A549 (cell line): ENCODE measurements at regions not wholly inside any gene's neighbourhood (a gene's known extent, or its start where the extent isn't known, plus 50 kb on each side); places are given as distances from the start of the nearest gene placed in this dataset.

Experiments used
- ATAC-seq, 2 experiments: fragments of 200-7000 bp in 1 of 2; fragments of >200 bp in 1 of 2; cut with Nextera tagmentation in 1 of 2; cut with Tn5 transposase in 1 of 2; 3 replicates each; pipeline versions ENCODE4 v1.8.0 to v1.9.1; 2018 to 2020; ENCODE audit warnings: mild to moderate bottlenecking in 1 of 2, moderate library complexity in 1 of 2
- CTCF ChIA-PET: fragments of 300-600 bp; sonication (Branson Sonifier 250); formaldehyde crosslinking; extraction: SDS; loops from one replicate; lab custom pipeline; 2021; ENCODE audit warnings: antibody characterized with exemption, inconsistent platforms; lab: Yijun Ruan, JAX
- POLR2A ChIA-PET: fragments of 350-600 bp; formaldehyde crosslinking; extraction: SDS; loops from one replicate; lab custom pipeline; 2021; ENCODE audit warnings: antibody characterized with exemption, inconsistent platforms; lab: Yijun Ruan, JAX
- DNase-seq, 2 experiments: peaks; one replicate each; pipeline versions ENCODE4 v3.0.0 to v3.0.0-alpha.2; 2011 to 2016; ENCODE audit warnings: low read depth in 1 of 2, low spot score in 1 of 2
- FAIRE-seq: peaks from 2 replicates; lab custom pipeline; 2011; peaks lifted over from hg19 to GRCh38; lab: Jason Lieb, UNC
- H3K27ac ChIP-seq, 2 experiments: fragments of >200 bp; sonication (Bioruptor Twin); formaldehyde crosslinking; 3 replicates each; pipeline ENCODE4 v1.5.1; 2016 to 2017
- H3K4me1 ChIP-seq: fragments of >200 bp; sonication (Bioruptor Twin); formaldehyde crosslinking; 3 replicates; pipeline ENCODE4 v1.6.1; 2016
- H3K4me2 ChIP-seq: fragments of >200 bp; sonication (Bioruptor Twin); formaldehyde crosslinking; 3 replicates; pipeline ENCODE4 v1.6.1; 2016
- H3K4me3 ChIP-seq: fragments of >200 bp; sonication (Bioruptor Twin); formaldehyde crosslinking; 3 replicates; pipeline ENCODE4 v1.5.1; 2016
- H3K9me3 ChIP-seq: fragments of >200 bp; sonication (Bioruptor Twin); formaldehyde crosslinking; 3 replicates; pipeline ENCODE4 v1.6.1; 2016
- BHLHE40 ChIP-seq: IDR thresholded peaks from 2 replicates; pipeline ENCODE4 v1.6.1; 2012; ENCODE audit warnings: low read depth, low read length, inconsistent platforms
- CEBPB ChIP-seq, 2 experiments: fragments of >200 bp in 1 of 2; sonication (Bioruptor Twin) in 1 of 2; formaldehyde crosslinking in 1 of 2; IDR thresholded peaks; 2 replicates each; pipeline ENCODE4 v1.6.1; 2012 to 2016
- CHD2 ChIP-seq: fragments of 150-350 bp; IDR thresholded peaks from 2 replicates; pipeline ENCODE4 v1.6.1; 2014; ENCODE audit warnings: low read length; ENCODE audit not compliant: partially characterized antibody
- CHD4 ChIP-seq: fragments of 200-600 bp; sonication (generic); IDR thresholded peaks from 2 replicates; pipeline ENCODE4 v1.6.1; 2016; ENCODE audit warnings: antibody characterized with exemption, mild to moderate bottlenecking, borderline replicate concordance
- EP300 ChIP-seq, 2 experiments: fragments of >200 bp; sonication (Bioruptor Twin); formaldehyde crosslinking; IDR thresholded peaks; 2 replicates in 1 of 2; 3 replicates in 1 of 2; pipeline ENCODE4 v1.6.1; 2016 to 2017
- FOSB ChIP-seq: fragments of 250-450 bp; sonication (Bioruptor Pico); IDR thresholded peaks from 2 replicates; pipeline ENCODE4 v1.5.0; 2020; ENCODE audit warnings: mild to moderate bottlenecking, moderate library complexity
- FOSL2 ChIP-seq, 2 experiments: fragments of 450-650 bp in 1 of 2; fragments of >200 bp in 1 of 2; sonication (Bioruptor Twin) in 1 of 2; formaldehyde crosslinking; IDR thresholded peaks; 2 replicates each; pipeline versions ENCODE4 v1.5.0 to v1.6.1; 2016 to 2020; ENCODE audit warnings: mild to moderate bottlenecking in 1 of 2, moderate library complexity in 1 of 2
- HEYL ChIP-seq: fragments of 250-450 bp; sonication (Bioruptor Pico); IDR thresholded peaks from 2 replicates; pipeline ENCODE4 v1.8.0; 2021; ENCODE audit warnings: mild to moderate bottlenecking, moderate library complexity
- HOXA7 ChIP-seq: fragments of 250-450 bp; sonication (Bioruptor Pico); IDR thresholded peaks from 2 replicates; pipeline ENCODE4 v1.5.0; 2020; ENCODE audit warnings: mild to moderate bottlenecking, moderate library complexity
- HOXB5 ChIP-seq: fragments of 250-450 bp; sonication (Bioruptor Pico); IDR thresholded peaks from 2 replicates; pipeline ENCODE4 v1.5.0; 2020; ENCODE audit warnings: mild to moderate bottlenecking, moderate library complexity
- MYC ChIP-seq: IDR thresholded peaks from 2 replicates; pipeline ENCODE4 v1.6.1; 2012; ENCODE audit warnings: mild to moderate bottlenecking, inconsistent platforms, low read length, improper control_type of control experiment, borderline replicate concordance
- NFE2L2 ChIP-seq: fragments of 150-350 bp; conservative IDR thresholded peaks from 2 replicates; pipeline ENCODE4 v1.6.1; 2014; ENCODE audit warnings: low read length
- NR3C1 ChIP-seq: fragments of >200 bp; sonication (Bioruptor Twin); formaldehyde crosslinking; IDR thresholded peaks from 3 replicates; pipeline ENCODE4 v1.6.1; 2017
- POLR2A ChIP-seq: IDR thresholded peaks from 2 replicates; pipeline ENCODE4 v1.6.1; 2012; ENCODE audit warnings: mild to moderate bottlenecking, low read length
- RARB ChIP-seq: fragments of 250-450 bp; sonication (Bioruptor Pico); IDR thresholded peaks from 2 replicates; pipeline ENCODE4 v1.8.0; 2021; ENCODE audit warnings: mild to moderate bottlenecking, moderate library complexity
- RNF2 ChIP-seq: fragments of 200-600 bp; sonication (generic); IDR thresholded peaks from 2 replicates; pipeline ENCODE4 v1.6.1; 2016; ENCODE audit warnings: low read depth, mild to moderate bottlenecking, antibody characterized with exemption, moderate library complexity, borderline replicate concordance
- TP53 ChIP-seq: fragments of 250-450 bp; sonication (Bioruptor Pico); IDR thresholded peaks from 2 replicates; pipeline ENCODE4 v1.5.0; 2021; ENCODE audit warnings: mild to moderate bottlenecking, moderate library complexity
- ZNF302 ChIP-seq: fragments of 250-450 bp; sonication (Bioruptor Pico); IDR thresholded peaks from 2 replicates; pipeline ENCODE4 v1.9.0; 2021; ENCODE audit warnings: inconsistent platforms, mild to moderate bottlenecking, moderate library complexity
- WGBS: methylation state at CpG from one replicate; pipeline ENCODE4 v1.1.6; 2017; ENCODE audit errors: missing lambda C conversion rate; 5-methylcytosine and 5-hydroxymethylcytosine counted together
- TF ChIP-seq, protein P1 (sequence below): IDR thresholded peaks from 2 replicates; pipeline ENCODE4 v1.6.1; 2012
- TF ChIP-seq, protein P2 (sequence below): fragments of 200-600 bp; sonication (generic); IDR thresholded peaks from 2 replicates; pipeline ENCODE4 v1.6.1; 2016; ENCODE audit warnings: antibody characterized with exemption, mild to moderate bottlenecking, moderate library complexity
- TF ChIP-seq, protein P3 (sequence below): fragments of 250-450 bp; sonication (Bioruptor Pico); IDR thresholded peaks from 2 replicates; pipeline ENCODE4 v1.5.0; 2021; ENCODE audit warnings: mild to moderate bottlenecking, moderate library complexity, borderline replicate concordance

DNA sequence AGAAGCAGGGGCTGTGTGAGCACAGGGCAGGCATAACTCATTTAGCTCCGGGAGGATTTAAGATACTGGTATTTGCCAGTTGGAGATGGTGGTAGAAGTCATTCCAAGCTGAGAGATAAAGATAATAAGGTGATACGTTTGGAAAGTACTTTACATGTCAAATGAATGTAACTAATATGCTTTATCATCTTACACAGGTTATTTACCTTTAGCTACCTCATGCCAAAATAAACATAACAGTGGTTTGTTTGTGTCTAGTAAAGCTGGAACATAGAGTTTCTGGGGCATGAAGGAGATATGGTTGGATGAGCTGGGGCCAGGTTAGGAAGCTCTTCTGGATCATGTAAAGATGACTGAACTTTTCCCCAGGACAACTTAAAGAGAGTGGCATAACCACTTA is 126.9 kb upstream of the PIK3C3 start:
- TF ChIP-seq, protein P1, sequence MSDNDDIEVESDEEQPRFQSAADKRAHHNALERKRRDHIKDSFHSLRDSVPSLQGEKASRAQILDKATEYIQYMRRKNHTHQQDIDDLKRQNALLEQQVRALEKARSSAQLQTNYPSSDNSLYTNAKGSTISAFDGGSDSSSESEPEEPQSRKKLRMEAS: no peak
- TF ChIP-seq TP53: no peak
- no peak for TF ChIP-seq NR3C1
- TF ChIP-seq BHLHE40: no peak
- no peak for TF ChIP-seq CHD4
- no peak for TF ChIP-seq ZNF302 (CRISPR knock-in tag)
- no peak for TF ChIP-seq FOSL2 (IDR thresholded peaks at IDR 0.05)
- TF ChIP-seq FOSL2 (CRISPR knock-in tag; IDR thresholded peaks at IDR 0.05): no peak
- no peak for TF ChIP-seq RNF2
- TF ChIP-seq HOXA7 (CRISPR knock-in tag): no peak
- FAIRE-seq: no peak
- Histone ChIP-seq H3K27ac (no peak overlapping the region), H3K4me2 (no peak overlapping the region), H3K4me1 (no peaks in the 10 kb centered on the region), H3K9me3 (no peaks in the 10 kb centered on the region), H3K4me3 (no peak overlapping the region)
- WGBS: 0% methylated on average over 2 of the region's 2 CpGs
- no peak for ATAC-seq
- ChIA-PET CTCF (no interaction called here), POLR2A (no interaction called here)
- no peak for DNase-seq

DNA sequence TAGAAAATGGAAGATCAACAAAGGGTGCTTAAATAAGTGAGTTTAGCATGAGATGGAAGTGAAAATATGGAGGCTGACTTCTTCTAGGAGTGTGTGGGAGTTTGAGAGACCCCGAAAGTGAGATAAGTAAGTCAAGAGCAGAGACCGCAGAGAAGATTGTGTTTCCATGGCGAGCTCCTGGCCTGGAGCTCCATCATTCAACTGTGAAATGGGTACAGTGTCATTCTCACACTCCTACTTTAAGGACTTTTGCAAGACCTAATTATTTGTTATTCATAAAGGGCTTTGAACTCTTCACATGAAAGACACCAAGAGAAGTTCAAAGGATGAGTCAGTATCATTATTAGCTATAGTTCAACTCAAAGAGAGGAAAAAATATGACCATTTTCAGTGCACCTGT is 134.2 kb upstream of the PIK3C3 start:
- no peak for DNase-seq
- Histone ChIP-seq H3K27ac (no peak overlapping the region), H3K4me2 (no peak overlapping the region), H3K4me1 (no peaks in the 10 kb centered on the region), H3K9me3 (no peaks in the 10 kb centered on the region)
- FAIRE-seq: no peak
- CTCF ChIA-PET: no interaction called here
- whole genome bisulfite sequencing: 11% methylated on average over 3 of the region's 3 CpGs
- no peak for ATAC-seq
- no peak for TF ChIP-seq FOSB
- TF ChIP-seq, all 56 proteins: peak for 0
- no peak overlapping the region for H3K4me3 ChIP-seq
- POLR2A ChIA-PET: no interaction called here

DNA sequence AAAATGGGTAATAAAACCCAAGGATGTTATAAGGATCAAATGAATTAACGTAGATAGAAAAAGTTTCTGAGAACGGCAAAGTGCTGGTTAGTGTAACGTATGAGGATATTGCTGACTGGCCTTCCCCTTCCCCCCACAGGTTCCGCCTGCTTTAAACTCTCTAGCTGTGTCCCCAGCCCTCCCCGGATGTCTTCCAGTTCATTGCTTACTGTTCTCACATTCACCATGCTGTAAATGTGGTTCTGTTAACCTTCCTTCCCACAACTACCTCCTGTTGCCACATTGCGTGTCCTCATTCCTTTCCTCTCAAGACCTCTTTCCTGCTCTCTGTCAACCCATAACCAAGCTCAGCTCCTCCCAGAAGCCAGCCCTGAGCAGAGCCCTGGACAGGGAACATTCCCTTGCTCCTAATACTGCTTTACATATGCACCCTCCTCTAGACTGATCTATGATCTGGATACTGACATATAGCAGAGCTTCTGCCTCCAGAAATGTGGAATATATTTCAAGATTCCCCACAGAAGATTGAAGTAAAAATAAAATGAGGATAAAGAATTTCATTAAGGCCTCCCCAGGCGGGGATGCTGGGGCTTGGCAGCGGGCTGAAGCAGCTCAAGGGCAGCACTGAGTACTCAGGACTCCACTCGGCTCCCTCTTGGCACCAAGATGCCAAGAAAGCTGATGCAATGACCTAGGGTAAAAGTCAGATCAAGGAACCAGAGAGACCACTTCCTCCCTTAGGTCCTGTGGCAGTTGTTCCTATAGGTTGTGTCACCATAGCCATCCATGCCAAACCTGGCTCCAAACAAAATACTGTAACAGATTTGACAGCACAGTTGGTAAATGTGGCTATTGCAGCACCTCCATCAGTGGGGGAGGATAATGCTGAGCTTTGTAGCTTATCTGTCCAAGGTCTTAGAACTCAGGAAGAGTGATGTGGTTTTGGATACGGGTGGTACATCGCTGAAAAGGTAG is 136.4 kb upstream of the PIK3C3 start:
- POLR2A ChIA-PET: no interaction called here
- FAIRE-seq: no peak
- no peak overlapping the region for H3K4me3 ChIP-seq
- no peak for TF ChIP-seq CEBPB (IDR thresholded peaks at IDR 0.05)
- no peak for TF ChIP-seq POLR2A
- TF ChIP-seq, all 56 proteins: peak for 0
- no peaks in the 10 kb centered on the region for H3K9me3 ChIP-seq
- H3K4me1 ChIP-seq: no peaks in the 10 kb centered on the region
- CTCF ChIA-PET: no interaction called here
- WGBS: 19% methylated on average over 11 of the region's 11 CpGs
- ATAC-seq (no peak), DNase-seq (no peak)
- no peak overlapping the region for H3K4me2 ChIP-seq
- no peak overlapping the region for H3K27ac ChIP-seq

DNA sequence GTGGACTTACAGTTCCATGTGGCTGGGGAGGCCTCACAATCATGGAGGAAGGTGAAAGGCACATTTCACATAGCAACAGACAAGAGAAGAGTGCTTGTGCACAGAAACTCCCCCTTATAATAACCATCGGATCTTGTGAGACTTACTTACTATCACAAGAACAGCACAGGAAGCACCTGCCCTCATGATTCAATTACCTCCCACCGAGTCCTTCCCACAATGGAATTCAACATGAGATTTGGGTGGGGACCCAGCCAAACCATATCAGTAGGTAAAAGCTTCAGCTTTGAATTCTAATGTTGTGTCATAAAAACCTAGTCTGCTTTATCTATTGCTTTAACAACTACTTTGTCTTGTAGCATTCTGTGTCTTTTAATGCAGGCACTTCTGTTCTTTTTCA is 140.4 kb upstream of the PIK3C3 start:
- H3K4me3 ChIP-seq: no peak overlapping the region
- ChIA-PET CTCF (no interaction called here), POLR2A (no interaction called here)
- no peaks in the 10 kb centered on the region for H3K4me1 ChIP-seq
- no peak for FAIRE-seq
- no peak overlapping the region for H3K4me2 ChIP-seq
- H3K27ac ChIP-seq: no peak overlapping the region
- TF ChIP-seq EP300 (IDR thresholded peaks at IDR 0.05) (no peak), POLR2A (no peak)
- DNase-seq: no peak
- no peaks in the 10 kb centered on the region for H3K9me3 ChIP-seq
- 17% methylated on average over 2 of the region's 2 CpGs for WGBS
- ATAC-seq: no peak

DNA sequence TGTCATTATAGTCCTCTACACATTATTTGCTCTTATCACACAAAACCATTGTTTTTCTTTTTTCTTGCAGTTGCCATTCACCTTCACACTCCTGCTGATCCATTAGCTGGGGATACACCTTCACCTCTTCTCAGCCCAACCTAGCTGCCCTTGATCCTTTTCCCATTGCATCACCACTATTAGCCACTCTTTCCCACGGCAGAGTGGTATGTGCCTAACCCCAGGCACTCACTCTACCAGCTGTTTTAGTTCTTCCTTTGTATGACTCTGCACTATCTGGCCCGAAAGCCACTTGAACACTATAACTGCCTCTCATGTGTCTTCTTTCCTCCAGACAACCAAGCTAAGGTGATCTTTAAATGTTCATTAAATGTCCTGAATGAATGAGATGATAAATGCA is 145.4 kb upstream of the PIK3C3 start:
- 3% methylated on average over 2 of the region's 2 CpGs for WGBS
- Histone ChIP-seq H3K4me2 (no peak overlapping the region), H3K27ac (no peak overlapping the region), H3K4me1 (no peaks in the 10 kb centered on the region), H3K4me3 (no peak overlapping the region), H3K9me3 (no peaks in the 10 kb centered on the region)
- ChIA-PET POLR2A (no interaction called here), CTCF (no interaction called here)
- no peak for ATAC-seq
- DNase-seq: no peak
- FAIRE-seq: no peak
- TF ChIP-seq EP300 (IDR thresholded peaks at IDR 0.05): no peak
- TF ChIP-seq HOXB5 (CRISPR knock-in tag): no peak
- TF ChIP-seq, protein P2, sequence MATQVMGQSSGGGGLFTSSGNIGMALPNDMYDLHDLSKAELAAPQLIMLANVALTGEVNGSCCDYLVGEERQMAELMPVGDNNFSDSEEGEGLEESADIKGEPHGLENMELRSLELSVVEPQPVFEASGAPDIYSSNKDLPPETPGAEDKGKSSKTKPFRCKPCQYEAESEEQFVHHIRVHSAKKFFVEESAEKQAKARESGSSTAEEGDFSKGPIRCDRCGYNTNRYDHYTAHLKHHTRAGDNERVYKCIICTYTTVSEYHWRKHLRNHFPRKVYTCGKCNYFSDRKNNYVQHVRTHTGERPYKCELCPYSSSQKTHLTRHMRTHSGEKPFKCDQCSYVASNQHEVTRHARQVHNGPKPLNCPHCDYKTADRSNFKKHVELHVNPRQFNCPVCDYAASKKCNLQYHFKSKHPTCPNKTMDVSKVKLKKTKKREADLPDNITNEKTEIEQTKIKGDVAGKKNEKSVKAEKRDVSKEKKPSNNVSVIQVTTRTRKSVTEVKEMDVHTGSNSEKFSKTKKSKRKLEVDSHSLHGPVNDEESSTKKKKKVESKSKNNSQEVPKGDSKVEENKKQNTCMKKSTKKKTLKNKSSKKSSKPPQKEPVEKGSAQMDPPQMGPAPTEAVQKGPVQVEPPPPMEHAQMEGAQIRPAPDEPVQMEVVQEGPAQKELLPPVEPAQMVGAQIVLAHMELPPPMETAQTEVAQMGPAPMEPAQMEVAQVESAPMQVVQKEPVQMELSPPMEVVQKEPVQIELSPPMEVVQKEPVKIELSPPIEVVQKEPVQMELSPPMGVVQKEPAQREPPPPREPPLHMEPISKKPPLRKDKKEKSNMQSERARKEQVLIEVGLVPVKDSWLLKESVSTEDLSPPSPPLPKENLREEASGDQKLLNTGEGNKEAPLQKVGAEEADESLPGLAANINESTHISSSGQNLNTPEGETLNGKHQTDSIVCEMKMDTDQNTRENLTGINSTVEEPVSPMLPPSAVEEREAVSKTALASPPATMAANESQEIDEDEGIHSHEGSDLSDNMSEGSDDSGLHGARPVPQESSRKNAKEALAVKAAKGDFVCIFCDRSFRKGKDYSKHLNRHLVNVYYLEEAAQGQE: no peak
- TF ChIP-seq, protein P3, sequence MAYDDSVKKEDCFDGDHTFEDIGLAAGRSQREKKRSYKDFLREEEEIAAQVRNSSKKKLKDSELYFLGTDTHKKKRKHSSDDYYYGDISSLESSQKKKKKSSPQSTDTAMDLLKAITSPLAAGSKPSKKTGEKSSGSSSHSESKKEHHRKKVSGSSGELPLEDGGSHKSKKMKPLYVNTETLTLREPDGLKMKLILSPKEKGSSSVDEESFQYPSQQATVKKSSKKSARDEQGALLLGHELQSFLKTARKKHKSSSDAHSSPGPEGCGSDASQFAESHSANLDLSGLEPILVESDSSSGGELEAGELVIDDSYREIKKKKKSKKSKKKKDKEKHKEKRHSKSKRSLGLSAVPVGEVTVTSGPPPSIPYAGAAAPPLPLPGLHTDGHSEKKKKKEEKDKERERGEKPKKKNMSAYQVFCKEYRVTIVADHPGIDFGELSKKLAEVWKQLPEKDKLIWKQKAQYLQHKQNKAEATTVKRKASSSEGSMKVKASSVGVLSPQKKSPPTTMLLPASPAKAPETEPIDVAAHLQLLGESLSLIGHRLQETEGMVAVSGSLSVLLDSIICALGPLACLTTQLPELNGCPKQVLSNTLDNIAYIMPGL (CRISPR knock-in tag): no peak
- TF ChIP-seq TP53: no peak
- no peak for TF ChIP-seq CHD2
- no peak for TF ChIP-seq MYC
- TF ChIP-seq FOSL2 (IDR thresholded peaks at IDR 0.05): no peak
- TF ChIP-seq FOSL2 (CRISPR knock-in tag; IDR thresholded peaks at IDR 0.05): no peak
- TF ChIP-seq HOXA7 (CRISPR knock-in tag): no peak
- no peak for TF ChIP-seq NFE2L2
- TF ChIP-seq RARB (CRISPR knock-in tag): no peak
- no peak for TF ChIP-seq HEYL (CRISPR knock-in tag)
